Hepatocyte (in vitro differentiated cells): ENCODE measurements at regions not wholly inside any gene's neighbourhood (a gene's known extent, or its start where the extent isn't known, plus 50 kb on each side); places are given as distances from the start of the nearest gene placed in this dataset.

ENCODE experiments used
- DNase-seq: peaks from one replicate; pipeline ENCODE4 v3.0.0-alpha.2; 2016; ENCODE audit warnings: low spot score
- H2AFZ ChIP-seq: fragments of 200-600 bp; sonication (generic); 2 replicates; pipeline ENCODE4 v1.6.0; 2016; ENCODE audit warnings: antibody characterized with exemption, mild to moderate bottlenecking
- H3K27ac ChIP-seq: fragments of 200-600 bp; sonication (generic); 2 replicates; pipeline ENCODE4 v1.5.1; 2016; ENCODE audit warnings: mild to moderate bottlenecking
- H3K27me3 ChIP-seq: fragments of 200-600 bp; sonication (generic); 2 replicates; pipeline ENCODE4 v1.6.1; 2016
- H3K36me3 ChIP-seq: fragments of 200-600 bp; sonication (generic); replicated peaks from 2 replicates; pipeline ENCODE4 v1.5.1; 2016; ENCODE audit warnings: low read depth; ENCODE audit not compliant: insufficient read depth
- H3K4me1 ChIP-seq: fragments of 200-600 bp; sonication (generic); 2 replicates; pipeline ENCODE4 v1.5.1; 2016; ENCODE audit warnings: mild to moderate bottlenecking, moderate library complexity; ENCODE audit not compliant: insufficient read depth
- H3K4me2 ChIP-seq: fragments of 200-600 bp; sonication (generic); 2 replicates; pipeline ENCODE4 v1.6.0; 2016
- H3K4me3 ChIP-seq: fragments of 200-600 bp; sonication (generic); 2 replicates; pipeline ENCODE4 v1.5.1; 2016; ENCODE audit warnings: mild to moderate bottlenecking
- H3K79me2 ChIP-seq: fragments of 200-600 bp; sonication (generic); 2 replicates; pipeline ENCODE4 v1.6.0; 2017; ENCODE audit warnings: mild to moderate bottlenecking
- H3K9me2 ChIP-seq: fragments of 200-600 bp; sonication (generic); replicated peaks from 2 replicates; pipeline ENCODE4 v1.6.0; 2017; ENCODE audit warnings: mild to moderate bottlenecking; ENCODE audit not compliant: insufficient read depth
- H3K9me3 ChIP-seq: fragments of 200-600 bp; sonication (generic); 2 replicates; pipeline ENCODE4 v1.5.1; 2016; ENCODE audit warnings: low read depth, mild to moderate bottlenecking
- H4K20me1 ChIP-seq: fragments of 200-600 bp; sonication (generic); 2 replicates; pipeline ENCODE4 v1.6.0; 2016; ENCODE audit warnings: mild to moderate bottlenecking; ENCODE audit not compliant: insufficient read depth, poor library complexity, severe bottlenecking
- CTCF ChIP-seq: fragments of 200-600 bp; sonication (generic); IDR thresholded peaks from 2 replicates; pipeline ENCODE4 v1.5.1; 2016; ENCODE audit warnings: antibody characterized with exemption, mild to moderate bottlenecking; ENCODE audit not compliant: poor library complexity
- EZH2 ChIP-seq: fragments of 200-600 bp; sonication (generic); IDR thresholded peaks from 2 replicates; pipeline ENCODE4 v1.6.1; 2016; ENCODE audit warnings: antibody characterized with exemption, mild to moderate bottlenecking, borderline replicate concordance
- EZH2phosphoT487 ChIP-seq: fragments of 200-600 bp; sonication (generic); IDR thresholded peaks from one replicate; pipeline ENCODE4 v1.6.1; 2018; ENCODE audit warnings: antibody characterized with exemption, mild to moderate bottlenecking, low read depth, moderate library complexity; ENCODE audit not compliant: unreplicated experiment, severe bottlenecking
- WGBS: methylation state at CpG from one replicate; pipeline ENCODE4 v1.1.6; 2016; ENCODE audit warnings: low lambda C conversion rate; ENCODE audit errors: missing lambda C conversion rate; 5-methylcytosine and 5-hydroxymethylcytosine counted together

DNA sequence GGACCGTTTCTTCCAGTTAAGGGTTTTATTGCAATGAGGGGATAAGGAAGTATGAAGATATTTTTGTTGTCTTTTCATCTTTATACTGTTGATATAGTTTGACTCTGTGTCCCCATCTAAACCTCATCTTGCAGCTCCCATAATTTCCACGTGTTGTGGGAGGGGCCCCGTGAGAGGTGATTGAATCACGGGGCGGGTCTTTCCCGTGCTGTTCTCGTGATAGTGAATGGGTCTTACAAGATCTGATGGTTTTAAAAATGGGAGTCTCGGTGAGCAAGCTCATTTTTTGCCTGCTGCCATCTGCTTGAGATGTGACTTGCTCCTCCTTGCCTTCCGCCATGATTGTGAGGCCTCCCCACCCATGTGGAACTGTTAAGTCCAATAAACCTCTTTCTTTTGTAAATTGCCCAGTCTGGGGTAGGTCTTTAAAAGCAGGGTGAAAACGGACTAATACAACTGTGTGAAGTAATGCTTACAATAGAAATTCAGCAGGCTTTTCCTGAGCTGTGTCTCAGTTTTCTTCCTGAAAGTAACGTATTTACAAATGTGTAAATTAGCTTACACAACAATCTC is 377.3 kb downstream of the SIPA1L2 start:
- WGBS, result 46% methylated on average over 11 of the region's 11 CpGs
- H3K9me3 ChIP-seq, result no peaks in the 10 kb centered on the region
- H3K79me2 ChIP-seq, result no peaks in the 10 kb centered on the region
- no peaks in the 10 kb centered on the region for H3K4me1 ChIP-seq
- H3K4me3 ChIP-seq, result no peak overlapping the region
- H2AFZ ChIP-seq, result no peak overlapping the region
- no peak overlapping the region for H3K27ac ChIP-seq
- H3K27me3 ChIP-seq, result no peaks in the 10 kb centered on the region
- no peak overlapping the region for H3K4me2 ChIP-seq
- no peaks in the 10 kb centered on the region for H3K9me2 ChIP-seq
- H3K36me3 ChIP-seq, result no peaks in the 10 kb centered on the region
- no peak for TF ChIP-seq EZH2phosphoT487
- TF ChIP-seq CTCF, result no peak
- no peak for TF ChIP-seq EZH2
- H4K20me1 ChIP-seq, result no peaks in the 10 kb centered on the region
- no peak for DNase-seq

DNA sequence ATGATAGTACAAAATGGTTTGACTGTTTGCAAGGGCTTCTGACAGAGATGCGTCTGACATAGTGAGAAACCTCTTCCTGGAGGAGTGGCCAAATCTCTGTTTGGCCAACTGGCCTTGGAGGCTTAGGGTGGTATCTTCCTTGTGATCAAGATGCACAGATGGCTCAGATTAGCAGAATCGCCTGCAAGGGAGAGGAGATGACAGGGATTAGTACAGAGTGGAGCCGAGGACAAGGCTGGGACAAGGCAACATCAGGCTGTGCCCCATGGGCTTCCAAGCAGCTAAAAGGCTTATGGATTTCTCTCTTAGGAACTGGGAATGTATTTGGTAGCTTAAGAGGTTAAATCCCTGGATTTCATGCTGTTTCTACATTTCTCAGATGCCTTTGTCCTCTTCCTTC is 379.1 kb downstream of the SIPA1L2 start:
- H3K9me3 ChIP-seq, result no peaks in the 10 kb centered on the region
- no peaks in the 10 kb centered on the region for H3K27me3 ChIP-seq
- H3K4me1 ChIP-seq, result no peaks in the 10 kb centered on the region
- H3K4me2 ChIP-seq, result no peak overlapping the region
- H4K20me1 ChIP-seq, result no peaks in the 10 kb centered on the region
- no peak overlapping the region for H2AFZ ChIP-seq
- H3K9me2 ChIP-seq, result no peaks in the 10 kb centered on the region
- no peak for DNase-seq
- no peaks in the 10 kb centered on the region for H3K79me2 ChIP-seq
- 47% methylated on average over 3 of the region's 3 CpGs for WGBS
- H3K36me3 ChIP-seq, result no peaks in the 10 kb centered on the region
- H3K27ac ChIP-seq, result no peak overlapping the region
- H3K4me3 ChIP-seq, result no peak overlapping the region
- no peak for TF ChIP-seq EZH2
- TF ChIP-seq EZH2phosphoT487, result no peak
- no peak for TF ChIP-seq CTCF

GRCh38 chr1:232249861-232250777 is 379.8 kb downstream of the SIPA1L2 start:
- no peak for TF ChIP-seq EZH2phosphoT487
- TF ChIP-seq CTCF, result no peak
- TF ChIP-seq EZH2, result no peak
- H3K4me3 ChIP-seq, result no peak overlapping the region
- H3K79me2 ChIP-seq, result no peaks in the 10 kb centered on the region
- WGBS, result 76% methylated on average over 13 of the region's 13 CpGs
- no peak for DNase-seq
- no peaks in the 10 kb centered on the region for H4K20me1 ChIP-seq
- no peaks in the 10 kb centered on the region for H3K9me3 ChIP-seq
- H3K36me3 ChIP-seq, result no peaks in the 10 kb centered on the region
- H3K27ac ChIP-seq, result no peak overlapping the region
- H2AFZ ChIP-seq, result no peak overlapping the region
- no peaks in the 10 kb centered on the region for H3K4me1 ChIP-seq
- H3K9me2 ChIP-seq, result no peaks in the 10 kb centered on the region
- H3K4me2 ChIP-seq, result no peak overlapping the region
- H3K27me3 ChIP-seq, result no peaks in the 10 kb centered on the region
